Heart right ventricle (tissue), 16 donors: ENCODE measurements at regions not wholly inside any gene's neighbourhood (a gene's known extent, or its start where the extent isn't known, plus 50 kb on each side); places are given as distances from the start of the nearest gene placed in this dataset.

Experiments
- ATAC-seq, 8 donors: fragments of 200-7000 bp; cut with Tn5 transposase; one replicate each; pipeline ENCODE4 v1.9.1; 2020; ENCODE audit warnings: mild to moderate bottlenecking in 8 of 8, moderate library complexity in 8 of 8, moderate number of reproducible peaks in 1 of 8
- DNase-seq, 2 donors: peaks; one replicate each; pipeline ENCODE4 v3.0.0-alpha.2; 2020
- H3K27ac ChIP-seq, 10 donors: fragments of 200-600 bp; sonication (generic) in 2 of 10; one replicate each; pipeline versions ENCODE4 v1.5.0 to v1.8.0; 2020 to 2022; ENCODE audit warnings: mild to moderate bottlenecking in 3 of 10
- H3K27me3 ChIP-seq, 7 donors: fragments of 200-600 bp; one replicate each; pipeline ENCODE4 v1.8.0; 2021 to 2022; ENCODE audit warnings: mild to moderate bottlenecking in 2 of 7
- H3K36me3 ChIP-seq, 9 donors: fragments of 200-600 bp; sonication (generic) in 1 of 9; one replicate each; pipeline versions ENCODE4 v1.5.0 to v1.8.0; 2020 to 2022; ENCODE audit warnings: mild to moderate bottlenecking in 2 of 9
- H3K4me1 ChIP-seq, 9 donors: fragments of 200-600 bp; sonication (generic) in 1 of 9; one replicate each; pipeline versions ENCODE4 v1.5.0 to v1.8.0; 2020 to 2022; ENCODE audit warnings: mild to moderate bottlenecking in 4 of 9
- H3K4me3 ChIP-seq, 10 donors: fragments of 200-600 bp; sonication (generic) in 2 of 10; one replicate each; pipeline versions ENCODE4 v1.5.0 to v1.8.0; 2020 to 2022; ENCODE audit warnings: mild to moderate bottlenecking in 7 of 10, moderate library complexity in 2 of 10
- H3K9me3 ChIP-seq, 11 donors: fragments of 200-600 bp in 10 of 11; sonication (generic) in 2 of 11; one replicate each; pipeline versions ENCODE4 v1.5.0 to v1.8.0; 2013 to 2022; ENCODE audit warnings: mild to moderate bottlenecking in 2 of 11, control low read depth in 1 of 11, moderate library complexity in 1 of 11
- WGBS, 2 donors: extraction: QIAGEN DNeasy Blood & Tissue Kit; methylation state at CpG; one replicate each; pipeline ENCODE4 v1.1.7; 2013; ENCODE audit warnings: inconsistent platforms in 1 of 2; 5-methylcytosine and 5-hydroxymethylcytosine counted together
- intact Hi-C, 10 donors: fragments of 100-400 bp; cut with DNase I; formaldehyde crosslinking; loops; one replicate each; pipeline versions ENCODE4 v1.11.1 to v1.14.2; 2022
- TF ChIP-seq, protein P1 (sequence below), 9 donors: fragments of 200-600 bp; sonication (generic) in 2 of 9; IDR thresholded peaks; one replicate each; pipeline versions ENCODE4 v1.5.0 to v1.8.0; 2021 to 2022; ENCODE audit warnings: antibody characterized with exemption in 9 of 9, mild to moderate bottlenecking in 5 of 9, moderate library complexity in 1 of 9
- donor health status: Arrhythmogenic right ventricular cardiomyopathy.
- donor health status: ischemic (EF 13 %, LVEDD 7.1; RV severe dilation, severe dysfunction).
- donor health status: healthy with polysubstance abuse.
- donor health status: DM: no; HTN: yes; CAD: no.
- donor health status: DM: no; HTN: no; CAD: no.
- donor health status: ischemic (EF 25% LVEDD 6.9; RV normal size, moderate dysfunction).
- donor health status: ischemic (EF 25% LVEDD 5.7; RV mildly dilated, moderate dysfunction).
- donor health status: healthy.
- donor health status: DM: yes; HTN: yes; CAD: no.
- donor health status: Ischemic cardiomyopathy.
- donor health status: ischemic (EF 35%, LVEDD 5.7; RV mildly dilated, moderate dysfunction).
- donor health status: nonischemic (EF 11% LVEDD 7.7; RV severe dilation, severe dysfunction).
- donor health status: DM: yes; HTN: yes; CAD: no.
- donor health status: PGD.
- donor health status: ischemic (EF 29% LVEDD 5.4; RV normal size, mild dysfunction).
- donor health status: nonischemic (EF 23%, LVEDD 6.1; RV moderate dilation, normal function).

DNA sequence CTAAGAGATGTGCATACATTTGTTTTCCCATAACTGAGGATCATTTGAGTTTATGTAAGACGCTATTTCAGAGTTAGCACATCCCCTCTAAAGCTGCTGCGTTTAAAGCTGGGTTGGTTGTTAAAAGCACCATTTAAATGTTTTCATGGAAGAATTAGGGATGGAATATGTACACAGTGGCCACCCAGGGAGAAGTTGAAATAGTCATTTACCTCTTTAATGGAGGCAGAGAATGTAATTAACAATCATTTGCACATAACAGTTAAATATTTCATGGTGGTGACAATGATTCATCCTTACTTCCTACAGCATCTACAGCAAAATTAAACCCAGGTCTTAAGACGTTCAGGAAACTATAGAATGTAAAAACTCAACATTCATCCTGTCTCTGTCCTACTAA lies 100.3 kb downstream of the KIF4B start:
- H3K9me3 ChIP-seq, result no peaks in the 10 kb centered on the region
- no peaks in the 10 kb centered on the region for H3K36me3 ChIP-seq
- no peak overlapping the region for H3K27ac ChIP-seq
- 56 to 57% methylated on average over 3 of the region's 3 CpGs for WGBS, 2 donors
- DNase-seq, result no peak
- H3K27me3 ChIP-seq, result no peaks in the 10 kb centered on the region
- intact Hi-C loops, result loop anchor here in 1 of 10 donors (10.0 kb wide), 1 partner anchor 129 kb away; no protein-coding TSS in a partner anchor
- ATAC-seq, result no peak
- no peaks in the 10 kb centered on the region for H3K4me1 ChIP-seq
- no peak overlapping the region for H3K4me3 ChIP-seq
- TF ChIP-seq, protein P1, sequence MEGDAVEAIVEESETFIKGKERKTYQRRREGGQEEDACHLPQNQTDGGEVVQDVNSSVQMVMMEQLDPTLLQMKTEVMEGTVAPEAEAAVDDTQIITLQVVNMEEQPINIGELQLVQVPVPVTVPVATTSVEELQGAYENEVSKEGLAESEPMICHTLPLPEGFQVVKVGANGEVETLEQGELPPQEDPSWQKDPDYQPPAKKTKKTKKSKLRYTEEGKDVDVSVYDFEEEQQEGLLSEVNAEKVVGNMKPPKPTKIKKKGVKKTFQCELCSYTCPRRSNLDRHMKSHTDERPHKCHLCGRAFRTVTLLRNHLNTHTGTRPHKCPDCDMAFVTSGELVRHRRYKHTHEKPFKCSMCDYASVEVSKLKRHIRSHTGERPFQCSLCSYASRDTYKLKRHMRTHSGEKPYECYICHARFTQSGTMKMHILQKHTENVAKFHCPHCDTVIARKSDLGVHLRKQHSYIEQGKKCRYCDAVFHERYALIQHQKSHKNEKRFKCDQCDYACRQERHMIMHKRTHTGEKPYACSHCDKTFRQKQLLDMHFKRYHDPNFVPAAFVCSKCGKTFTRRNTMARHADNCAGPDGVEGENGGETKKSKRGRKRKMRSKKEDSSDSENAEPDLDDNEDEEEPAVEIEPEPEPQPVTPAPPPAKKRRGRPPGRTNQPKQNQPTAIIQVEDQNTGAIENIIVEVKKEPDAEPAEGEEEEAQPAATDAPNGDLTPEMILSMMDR (IDR thresholded peaks at IDR 0.05), result no peak

DNA sequence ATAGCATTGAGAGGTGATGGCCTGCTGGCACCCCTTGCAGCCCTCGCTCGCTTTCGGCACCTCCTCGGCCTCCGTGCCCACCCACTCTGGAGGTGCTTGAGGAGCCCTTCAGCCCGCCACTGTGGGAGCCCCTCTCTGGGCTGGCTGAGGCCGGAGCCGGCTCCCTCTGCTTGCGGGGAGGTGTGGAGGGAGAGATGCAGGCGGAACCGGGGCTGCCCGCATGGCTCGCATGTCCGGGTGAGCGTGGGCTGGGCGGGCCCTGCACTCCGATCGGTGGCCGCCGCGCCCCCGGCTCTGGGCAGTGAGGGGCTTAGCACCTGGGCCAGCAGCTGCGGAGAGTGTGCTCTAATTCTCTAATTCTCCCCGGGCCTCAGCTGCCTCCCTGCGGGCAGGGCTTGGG lies 101.1 kb downstream of the KIF4B start:
- Histone ChIP-seq H3K27ac (no peak overlapping the region), H3K4me3 (no peak overlapping the region), H3K9me3 (no peaks in the 10 kb centered on the region), H3K36me3 (no peaks in the 10 kb centered on the region), H3K27me3 (no peaks in the 10 kb centered on the region), H3K4me1 (no peaks in the 10 kb centered on the region)
- ATAC-seq (peak in 1 of 8 donors; percentile 34), DNase-seq (no peak)
- intact Hi-C loops, result loop anchor here in 1 of 10 donors (10.0 kb wide), 1 partner anchor 130 kb away; no protein-coding TSS in a partner anchor
- TF ChIP-seq, protein P1 (IDR thresholded peaks at IDR 0.05), result no peak
- 91 to 94% methylated on average over 23 to 25 of the region's 25 CpGs for WGBS, 2 donors

DNA sequence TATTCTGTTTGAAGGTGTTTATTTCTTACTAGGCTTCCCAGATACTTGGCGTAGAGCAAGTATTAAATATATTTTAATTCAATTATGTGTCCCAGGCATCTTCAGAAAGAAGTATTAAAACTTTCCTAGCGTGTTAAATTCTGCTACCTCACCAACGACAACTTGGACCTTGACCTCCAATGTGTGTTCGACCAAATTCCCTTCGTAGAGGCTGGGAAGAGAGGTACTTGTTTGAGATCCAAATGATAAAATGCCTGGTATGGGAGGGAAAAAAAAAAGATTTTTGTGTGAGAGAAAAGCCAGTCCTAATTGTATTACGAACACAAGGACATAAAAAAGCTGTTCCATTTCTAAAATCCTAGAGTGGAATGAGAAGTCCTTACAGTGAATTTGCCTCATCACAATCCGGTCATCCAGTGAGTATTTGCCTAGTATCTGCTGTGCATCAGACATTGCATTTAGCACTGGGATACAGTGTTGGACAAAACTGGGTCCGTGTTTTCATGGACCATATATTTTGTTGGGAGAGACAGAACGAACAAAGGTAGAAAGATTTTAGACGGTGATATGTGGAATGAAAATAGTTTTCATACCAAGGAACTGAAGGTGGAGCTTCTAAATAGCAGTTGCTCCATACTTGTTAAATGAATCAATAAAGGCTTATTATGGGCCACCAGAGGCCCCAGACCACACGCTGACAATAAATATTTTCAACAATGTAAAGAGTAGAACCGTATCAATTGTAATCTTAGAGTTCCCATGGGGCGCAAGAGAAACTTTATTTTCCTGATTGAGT lies 103.1 kb downstream of the KIF4B start:
- Histone ChIP-seq H3K36me3 (no peaks in the 10 kb centered on the region), H3K27me3 (no peaks in the 10 kb centered on the region), H3K4me3 (no peak overlapping the region), H3K4me1 (no peaks in the 10 kb centered on the region), H3K9me3 (no peaks in the 10 kb centered on the region), H3K27ac (no peak overlapping the region)
- TF ChIP-seq, protein P1 (IDR thresholded peaks at IDR 0.05), result no peak
- WGBS, 2 donors, result 83 to 87% methylated on average over 13 of the region's 13 CpGs
- DNase-seq, result no peak
- ATAC-seq, result no peak
- intact Hi-C loops, result loop anchor here in 1 of 10 donors (10.0 kb wide), 1 partner anchor 132 kb away; no protein-coding TSS in a partner anchor

DNA sequence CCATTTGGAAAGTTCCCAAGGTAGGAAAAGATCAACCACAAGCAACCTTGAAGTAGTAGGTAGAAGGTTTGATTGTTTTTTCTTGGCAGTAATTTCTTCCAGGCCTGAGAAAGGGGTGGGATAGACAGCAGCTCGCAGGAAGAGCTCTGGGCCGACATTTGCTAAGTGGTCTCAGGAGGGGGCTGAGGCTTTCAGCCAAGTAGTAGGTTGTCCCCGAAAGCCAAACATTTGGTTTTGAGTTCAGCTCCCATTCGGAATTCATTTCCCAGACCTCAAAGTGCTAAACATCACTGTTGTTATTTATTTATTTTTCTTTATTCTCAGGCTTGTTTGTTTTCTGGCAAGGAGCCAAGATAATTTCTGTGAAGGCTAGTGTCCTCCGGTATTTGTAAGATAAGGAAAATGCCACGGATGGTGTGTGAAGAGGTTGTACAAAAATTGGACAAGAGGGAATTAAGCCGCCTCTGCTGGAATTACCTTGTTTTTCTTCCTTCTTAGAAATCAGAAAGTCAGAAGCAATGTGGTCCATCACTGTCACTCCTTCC lies 112.1 kb downstream of the KIF4B start:
- DNase-seq (no peak), ATAC-seq (no peak)
- H3K9me3 ChIP-seq, result no peaks in the 10 kb centered on the region
- no peak overlapping the region for H3K27ac ChIP-seq
- TF ChIP-seq, protein P1 (IDR thresholded peaks at IDR 0.05), result no peak
- H3K36me3 ChIP-seq, result no peaks in the 10 kb centered on the region
- H3K27me3 ChIP-seq, result no peaks in the 10 kb centered on the region
- no peak overlapping the region for H3K4me3 ChIP-seq
- 27 to 41% methylated on average over 7 of the region's 7 CpGs for WGBS, 2 donors
- H3K4me1 ChIP-seq, result no peaks in the 10 kb centered on the region
- intact Hi-C loops, result no loop called here
